AG04449 (cell line): ENCODE measurements at regions not wholly inside any gene's neighbourhood (a gene's known extent, or its start where the extent isn't known, plus 50 kb on each side); places are given as distances from the start of the nearest gene placed in this dataset.
A peak's percentile ranks its signal among the peaks of the same experiment; 100 is the strongest.

Source experiments
- CTCF ChIA-PET: fragments of 350-600 bp; formaldehyde crosslinking; extraction: SDS; loops from one replicate; lab custom pipeline; 2021; ENCODE audit warnings: antibody characterized with exemption; lab: Yijun Ruan, JAX
- POLR2A ChIA-PET: fragments of 400-600, 350-600 bp; formaldehyde crosslinking; extraction: SDS; loops from one replicate; lab custom pipeline; 2020; ENCODE audit warnings: antibody characterized with exemption, inconsistent platforms; lab: Yijun Ruan, JAX
- DNase-seq: peaks from one replicate; pipeline ENCODE4 v3.0.0-alpha.2; 2010; ENCODE audit warnings: low read depth, low spot score
- H3K4me3 ChIP-seq: 2 replicates; pipeline ENCODE4 v1.5.1; 2011; ENCODE audit warnings: low read depth, mild to moderate bottlenecking, control low read depth, low read length
- CTCF ChIP-seq: IDR thresholded peaks from one replicate; pipeline ENCODE4 v1.5.1; 2011; ENCODE audit warnings: mild to moderate bottlenecking, moderate library complexity, low read length, control low read depth, inconsistent platforms; ENCODE audit not compliant: insufficient read depth; ENCODE audit errors: missing control alignments

- ChIA-PET POLR2A (no interaction called here), CTCF (interaction anchor here (1.1 to 4.2 kb wide), 3 partner anchors 9 to 18 kb away, joined by 5 to 31 read pairs (median 24); no protein-coding TSS in a partner anchor)
- no peak for TF ChIP-seq CTCF
- peak; percentile 47 for DNase-seq
- H3K4me3 ChIP-seq, result no peak overlapping the region
Measured at GRCh38 chrX:95058815-95059214, 1384.8 kb downstream of the FAM133A start.

- POLR2A ChIA-PET, result no interaction called here
- DNase-seq, result no peak
- CTCF ChIA-PET, result interaction anchor here (1.1 to 4.2 kb wide), 3 partner anchors 8 to 17 kb away, joined by 5 to 31 read pairs (median 24); no protein-coding TSS in a partner anchor
- no peak overlapping the region for H3K4me3 ChIP-seq
- no peak for TF ChIP-seq CTCF
Measured at GRCh38 chrX:95059909-95060308, 1385.9 kb downstream of the FAM133A start.

- ChIA-PET POLR2A (no interaction called here), CTCF (interaction anchor here (1.4 to 1.5 kb wide), 2 partner anchors 10 to 13 kb away, joined by 5 to 7 read pairs; no protein-coding TSS in a partner anchor)
- TF ChIP-seq CTCF, result no peak
- no peak overlapping the region for H3K4me3 ChIP-seq
- no peak for DNase-seq
Measured at GRCh38 chrX:95063554-95063953, 1389.5 kb downstream of the FAM133A start.

GRCh38 chrX:95065151-95065550 lies 1391.1 kb downstream of the FAM133A start:
- POLR2A ChIA-PET, result no interaction called here
- H3K4me3 ChIP-seq, result no peak overlapping the region
- DNase-seq, result no peak
- CTCF ChIA-PET, result interaction anchor here (1.5 kb wide), 1 partner anchor 11 kb away, joined by 7 read pairs; no protein-coding TSS in a partner anchor
- TF ChIP-seq CTCF, result no peak

- no peak overlapping the region for H3K4me3 ChIP-seq
- CTCF ChIA-PET, result interaction anchor here (0.7 to 4.6 kb wide), 3 partner anchors 10 to 352 kb away, joined by 3 to 31 read pairs (median 21); no protein-coding TSS in a partner anchor
- POLR2A ChIA-PET, result no interaction called here
- no peak for DNase-seq
- TF ChIP-seq CTCF, result no peak
Measured at GRCh38 chrX:95071052-95071451, 1397.0 kb downstream of the FAM133A start.

GRCh38 chrX:95071621-95072020 lies 1397.6 kb downstream of the FAM133A start:
- no peak for DNase-seq
- ChIA-PET POLR2A (no interaction called here), CTCF (interaction anchor here (3.3 to 4.6 kb wide), 2 partner anchors 11 to 14 kb away, joined by 21 to 31 read pairs; no protein-coding TSS in a partner anchor)
- no peak for TF ChIP-seq CTCF
- no peak overlapping the region for H3K4me3 ChIP-seq
